ENCODE measurements at regions not wholly inside any gene's neighbourhood (a gene's known extent, or its start where the extent isn't known, plus 50 kb on each side); places are given as distances from the start of the nearest gene placed in this dataset.

DNA sequence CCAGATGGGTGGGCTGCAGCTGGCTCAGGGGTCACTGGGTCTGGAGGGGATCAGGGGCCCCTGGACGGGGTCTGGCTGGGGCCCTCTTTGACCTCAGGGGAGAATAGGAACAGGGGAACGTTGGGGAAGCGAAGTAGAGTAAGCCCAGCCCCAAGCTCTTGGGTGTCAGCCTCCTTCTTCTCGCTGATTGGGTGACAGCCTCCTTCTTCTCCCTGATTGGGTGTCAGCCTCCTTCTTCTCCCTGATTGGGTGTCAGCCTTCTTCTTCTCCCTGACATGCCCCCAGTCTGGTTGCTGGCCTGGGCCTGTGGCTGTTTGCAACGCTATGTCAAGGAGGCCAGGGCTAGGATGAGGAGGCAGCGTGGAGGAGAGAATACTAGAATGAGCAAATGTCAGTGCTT, 76.7 kb upstream of the CASZ1 start:
- no peak overlapping the region for H3K27ac ChIP-seq (ENCODE audit: low read depth in 1 of 2, low read length in 2 of 2)
- Mint-ChIP-seq H3K36me3 (no peaks in the 10 kb centered on the region), H3K4me1 (no peaks in the 10 kb centered on the region), H3K27ac (no peak overlapping the region), H3K9me3 (peaks cover 0 to under 1% (median 0%) of the 10 kb centered on the region in 7 donors), H3K27me3 (ENCODE audit: low read depth in 3 of 3) (peaks cover 3 to 17% (median 9%) of the 10 kb centered on the region in 3 donors), H3K4me3 (no peak overlapping the region)
- no peak for DNase-seq
- no peaks in the 10 kb centered on the region for H3K4me1 ChIP-seq (ENCODE audit: control insufficient read depth in 1 of 2, insufficient read depth in 2 of 2, low read length in 2 of 2)
- TF ChIP-seq, protein P1, sequence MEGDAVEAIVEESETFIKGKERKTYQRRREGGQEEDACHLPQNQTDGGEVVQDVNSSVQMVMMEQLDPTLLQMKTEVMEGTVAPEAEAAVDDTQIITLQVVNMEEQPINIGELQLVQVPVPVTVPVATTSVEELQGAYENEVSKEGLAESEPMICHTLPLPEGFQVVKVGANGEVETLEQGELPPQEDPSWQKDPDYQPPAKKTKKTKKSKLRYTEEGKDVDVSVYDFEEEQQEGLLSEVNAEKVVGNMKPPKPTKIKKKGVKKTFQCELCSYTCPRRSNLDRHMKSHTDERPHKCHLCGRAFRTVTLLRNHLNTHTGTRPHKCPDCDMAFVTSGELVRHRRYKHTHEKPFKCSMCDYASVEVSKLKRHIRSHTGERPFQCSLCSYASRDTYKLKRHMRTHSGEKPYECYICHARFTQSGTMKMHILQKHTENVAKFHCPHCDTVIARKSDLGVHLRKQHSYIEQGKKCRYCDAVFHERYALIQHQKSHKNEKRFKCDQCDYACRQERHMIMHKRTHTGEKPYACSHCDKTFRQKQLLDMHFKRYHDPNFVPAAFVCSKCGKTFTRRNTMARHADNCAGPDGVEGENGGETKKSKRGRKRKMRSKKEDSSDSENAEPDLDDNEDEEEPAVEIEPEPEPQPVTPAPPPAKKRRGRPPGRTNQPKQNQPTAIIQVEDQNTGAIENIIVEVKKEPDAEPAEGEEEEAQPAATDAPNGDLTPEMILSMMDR (IDR thresholded peaks at IDR 0.05) = no peak
- H3K27me3 ChIP-seq (ENCODE audit: control insufficient read depth in 2 of 2, insufficient read depth in 2 of 2, low read length in 2 of 2) = peaks cover 0 to 10% of the 10 kb centered on the region in 2 donors
- H3K79me2 ChIP-seq (ENCODE audit: insufficient read depth, low read length) = no peaks in the 10 kb centered on the region
- WGBS (ENCODE audit: insufficient coverage) = 100% methylated on average over 1 of the region's 6 CpGs
- H2AFZ ChIP-seq (ENCODE audit: insufficient read depth, low read depth, low read length, poor library complexity, severe bottlenecking) = no peak overlapping the region
- H3K9ac ChIP-seq (ENCODE audit: insufficient read depth, low read length, poor library complexity, severe bottlenecking) = no peak overlapping the region
- no peaks in the 10 kb centered on the region for H3K9me3 ChIP-seq (replicated peaks in 1 of 2; ENCODE audit: control insufficient read depth in 1 of 2, insufficient read depth in 1 of 2, low read length in 2 of 2)
- intact Hi-C loops (cut with micrococcal nuclease) = no loop called here
- no peak overlapping the region for H3K4me3 ChIP-seq (replicated peaks in 1 of 3; ENCODE audit: low read depth in 2 of 3, low read length in 3 of 3)
- H4K20me1 ChIP-seq (ENCODE audit: insufficient read depth, low read length) = no peaks in the 10 kb centered on the region
- H3K4me2 ChIP-seq (replicated peaks; ENCODE audit: extremely low read depth, low read length, poor library complexity, severe bottlenecking) = no peak overlapping the region
- no peaks in the 10 kb centered on the region for H3K36me3 ChIP-seq (replicated peaks in 1 of 2; ENCODE audit: control insufficient read depth in 1 of 2, insufficient read depth in 2 of 2, low read length in 2 of 2)

DNA sequence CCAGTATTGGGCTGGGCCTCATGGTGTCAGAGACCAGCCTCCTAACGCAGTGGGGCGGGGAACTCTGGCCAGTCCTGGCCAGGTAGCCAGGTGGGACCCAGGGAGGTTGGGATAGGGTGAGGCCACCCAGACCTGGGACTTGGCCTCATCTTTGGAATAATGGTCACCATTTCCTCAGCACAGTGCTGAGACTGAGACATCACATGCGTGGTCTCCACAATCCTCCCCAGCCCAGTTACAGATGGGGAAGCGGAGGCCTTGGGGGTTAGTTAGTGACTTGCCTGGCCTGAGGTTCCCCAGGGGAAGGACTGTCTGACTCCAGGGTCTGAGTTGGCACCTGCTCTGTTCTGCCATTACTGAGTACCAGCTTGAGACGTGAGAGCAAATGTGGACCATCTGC, 77.9 kb upstream of the CASZ1 start:
- H3K4me2 ChIP-seq (replicated peaks; ENCODE audit: extremely low read depth, low read length, poor library complexity, severe bottlenecking) = no peak overlapping the region
- H3K9ac ChIP-seq (ENCODE audit: insufficient read depth, low read length, poor library complexity, severe bottlenecking) = no peak overlapping the region
- WGBS (ENCODE audit: insufficient coverage) = 97% methylated on average over 4 of the region's 5 CpGs
- Mint-ChIP-seq H3K27ac (no peak overlapping the region), H3K9me3 (no peaks in the 10 kb centered on the region), H3K4me3 (no peak overlapping the region), H3K4me1 (no peaks in the 10 kb centered on the region), H3K27me3 (ENCODE audit: low read depth in 3 of 3) (peaks cover 3 to 8% (median 4%) of the 10 kb centered on the region in 3 donors), H3K36me3 (no peaks in the 10 kb centered on the region)
- H3K9me3 ChIP-seq (replicated peaks in 1 of 2; ENCODE audit: control insufficient read depth in 1 of 2, insufficient read depth in 1 of 2, low read length in 2 of 2) = no peaks in the 10 kb centered on the region
- intact Hi-C loops (cut with micrococcal nuclease) = no loop called here
- H3K4me3 ChIP-seq (replicated peaks in 1 of 3; ENCODE audit: low read depth in 2 of 3, low read length in 3 of 3) = no peak overlapping the region
- TF ChIP-seq, protein P1 (IDR thresholded peaks at IDR 0.05) = no peak
- H3K36me3 ChIP-seq (replicated peaks in 1 of 2; ENCODE audit: control insufficient read depth in 1 of 2, insufficient read depth in 2 of 2, low read length in 2 of 2) = no peaks in the 10 kb centered on the region
- H3K27me3 ChIP-seq (ENCODE audit: control insufficient read depth in 2 of 2, insufficient read depth in 2 of 2, low read length in 2 of 2) = peaks cover 0 to 1% of the 10 kb centered on the region in 2 donors
- no peak for DNase-seq
- no peak overlapping the region for H3K27ac ChIP-seq (ENCODE audit: low read depth in 1 of 2, low read length in 2 of 2)
- H2AFZ ChIP-seq (ENCODE audit: insufficient read depth, low read depth, low read length, poor library complexity, severe bottlenecking) = no peak overlapping the region
- no peaks in the 10 kb centered on the region for H3K4me1 ChIP-seq (ENCODE audit: control insufficient read depth in 1 of 2, insufficient read depth in 2 of 2, low read length in 2 of 2)
- H3K79me2 ChIP-seq (ENCODE audit: insufficient read depth, low read length) = no peaks in the 10 kb centered on the region
- H4K20me1 ChIP-seq (ENCODE audit: insufficient read depth, low read length) = no peaks in the 10 kb centered on the region

Data from CD14-positive monocyte (primary cell).